WTC11 (cell line): ENCODE measurements at regions not wholly inside any gene's neighbourhood (a gene's known extent, or its start where the extent isn't known, plus 50 kb on each side); places are given as distances from the start of the nearest gene placed in this dataset.

ENCODE experiments used
- ATAC-seq: fragments of 200-7000 bp; cut with Tn5 transposase; 2 replicates; pipeline ENCODE4 v1.10.0; 2021; ENCODE audit warnings: mild to moderate bottlenecking, moderate library complexity
- CTCF ChIA-PET: fragments of 300-600 bp; sonication (Branson Sonifier 250); formaldehyde crosslinking; loops from one replicate; lab custom pipeline; 2021; ENCODE audit warnings: antibody characterized with exemption; lab: Charles Lee
- POLR2A ChIA-PET: fragments of 350-600 bp; sonication (Branson Sonifier 250); formaldehyde crosslinking; loops from one replicate; lab custom pipeline; 2021; ENCODE audit warnings: antibody characterized with exemption; lab: Charles Lee
- DNase-seq: peaks from one replicate; pipeline ENCODE4 v3.0.0; 2021; ENCODE audit warnings: low spot score
- H3K27ac Mint-ChIP-seq: 2 replicates; pipeline ENCODE4 v1.8.0; 2021; ENCODE audit warnings: mixed read lengths
- H3K27me3 Mint-ChIP-seq: 2 replicates; pipeline ENCODE4 v1.8.0; 2021; ENCODE audit warnings: low read depth, mild to moderate bottlenecking, moderate library complexity, mixed read lengths
- H3K36me3 Mint-ChIP-seq: 2 replicates; pipeline ENCODE4 v1.8.0; 2021; ENCODE audit warnings: mixed read lengths
- H3K4me1 Mint-ChIP-seq: 2 replicates; pipeline ENCODE4 v1.8.0; 2022; ENCODE audit warnings: mixed read lengths
- H3K4me3 Mint-ChIP-seq: 2 replicates; pipeline ENCODE4 v1.8.0; 2021; ENCODE audit warnings: mild to moderate bottlenecking, moderate library complexity, mixed read lengths
- H3K9me3 Mint-ChIP-seq: 2 replicates; pipeline ENCODE4 v1.8.0; 2021; ENCODE audit warnings: mixed read lengths
- ELF4 ChIP-seq: sonication (generic); formaldehyde crosslinking; IDR thresholded peaks from 2 replicates; pipeline ENCODE4 v1.8.1; 2022; ENCODE audit warnings: low read depth, mild to moderate bottlenecking, moderate library complexity, missing genetic modification reagents
- JUN ChIP-seq: sonication (generic); formaldehyde crosslinking; IDR thresholded peaks from 2 replicates; pipeline ENCODE4 v1.8.0; 2023; ENCODE audit warnings: mild to moderate bottlenecking, missing genetic modification reagents
- NR1H2 ChIP-seq: sonication (generic); formaldehyde crosslinking; IDR thresholded peaks from 2 replicates; pipeline ENCODE4 v1.9.0; 2021; ENCODE audit warnings: mild to moderate bottlenecking, moderate library complexity, missing genetic modification reagents
- PRRX2 ChIP-seq: fragments of 250-450 bp; sonication (Bioruptor Pico); IDR thresholded peaks from 2 replicates; pipeline ENCODE4 v1.8.0; 2021; ENCODE audit warnings: mild to moderate bottlenecking
- SP1 ChIP-seq: sonication (generic); formaldehyde crosslinking; conservative IDR thresholded peaks from 2 replicates; pipeline ENCODE4 v1.8.1; 2022; ENCODE audit warnings: missing genetic modification reagents
- TEAD1 ChIP-seq: sonication (generic); formaldehyde crosslinking; IDR thresholded peaks from 2 replicates; pipeline ENCODE4 v1.8.0; 2022; ENCODE audit warnings: mild to moderate bottlenecking, missing genetic modification reagents
- ZNF263 ChIP-seq: sonication (generic); formaldehyde crosslinking; IDR thresholded peaks from 2 replicates; pipeline ENCODE4 v1.8.1; 2022; ENCODE audit warnings: low read depth, mild to moderate bottlenecking, moderate library complexity, missing genetic modification reagents
- ZNF416 ChIP-seq: fragments of 250-450 bp; sonication (Bioruptor Pico); IDR thresholded peaks from 2 replicates; pipeline ENCODE4 v1.9.0; 2021; ENCODE audit warnings: mild to moderate bottlenecking, inconsistent platforms
- TF ChIP-seq, protein P1 (sequence below): sonication (generic); formaldehyde crosslinking; IDR thresholded peaks from 2 replicates; pipeline ENCODE4 v1.8.1; 2023; ENCODE audit warnings: mild to moderate bottlenecking, missing genetic modification reagents, borderline replicate concordance
- TF ChIP-seq, protein P2 (sequence below): sonication (generic); formaldehyde crosslinking; IDR thresholded peaks from 2 replicates; pipeline ENCODE4 v1.8.0; 2022; ENCODE audit warnings: mild to moderate bottlenecking, missing genetic modification reagents
- TF ChIP-seq, protein P3 (sequence below): sonication (generic); formaldehyde crosslinking; IDR thresholded peaks from 2 replicates; pipeline ENCODE4 v1.8.1; 2022; ENCODE audit warnings: low read depth, mild to moderate bottlenecking, moderate library complexity, missing genetic modification reagents, borderline replicate concordance
- TF ChIP-seq, protein P4 (sequence below): fragments of 250-450 bp; sonication (Bioruptor Pico); conservative IDR thresholded peaks from 2 replicates; pipeline ENCODE4 v1.9.0; 2021; ENCODE audit warnings: mild to moderate bottlenecking
- TF ChIP-seq, protein P5 (sequence below): fragments of 200-600 bp; IDR thresholded peaks from 2 replicates; pipeline ENCODE4 v1.8.0; 2022; ENCODE audit warnings: antibody characterized with exemption
- TF ChIP-seq, protein P6 (sequence below): sonication (generic); formaldehyde crosslinking; IDR thresholded peaks from 2 replicates; pipeline ENCODE4 v1.8.1; 2022; ENCODE audit warnings: mild to moderate bottlenecking, moderate library complexity, missing genetic modification reagents
- TF ChIP-seq, protein P7 (sequence below): sonication (generic); formaldehyde crosslinking; conservative IDR thresholded peaks from 2 replicates; pipeline ENCODE4 v1.8.1; 2022; ENCODE audit warnings: mild to moderate bottlenecking, missing genetic modification reagents
- TF ChIP-seq, protein P8 (sequence below): sonication (generic); formaldehyde crosslinking; IDR thresholded peaks from 2 replicates; pipeline ENCODE4 v1.8.1; 2022; ENCODE audit warnings: low read depth, missing genetic modification reagents, borderline replicate concordance
- TF ChIP-seq, protein P9 (sequence below): sonication (generic); formaldehyde crosslinking; IDR thresholded peaks from 2 replicates; pipeline ENCODE4 v1.8.0; 2022; ENCODE audit warnings: mild to moderate bottlenecking, missing genetic modification reagents
- TF ChIP-seq, protein P10 (sequence below): sonication (generic); formaldehyde crosslinking; IDR thresholded peaks from 2 replicates; pipeline ENCODE4 v1.8.0; 2022; ENCODE audit warnings: mild to moderate bottlenecking, missing genetic modification reagents

DNA sequence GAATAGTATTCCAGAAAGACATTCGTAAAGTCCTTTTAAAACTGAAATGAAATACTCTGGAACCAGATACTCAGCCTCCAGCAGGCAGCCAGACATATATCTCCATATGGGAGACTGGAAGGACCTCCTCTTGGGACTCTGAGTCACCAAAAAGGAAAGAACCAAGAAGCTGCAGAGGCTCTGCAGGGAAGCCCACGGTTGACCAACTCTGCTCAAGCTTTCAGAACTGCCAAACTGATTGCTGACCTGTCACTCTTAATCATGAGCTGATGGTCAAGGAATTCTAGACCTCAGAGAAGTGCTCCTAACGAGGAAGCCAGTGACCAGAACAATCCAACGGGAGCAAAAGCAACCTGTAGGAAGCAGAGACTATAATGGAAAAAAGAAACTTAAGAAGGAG, 434.7 kb downstream of the EIPR1 start (continued):
- no peak for TF ChIP-seq SP1 (CRISPR knock-in tag)
- TF ChIP-seq, protein P1, sequence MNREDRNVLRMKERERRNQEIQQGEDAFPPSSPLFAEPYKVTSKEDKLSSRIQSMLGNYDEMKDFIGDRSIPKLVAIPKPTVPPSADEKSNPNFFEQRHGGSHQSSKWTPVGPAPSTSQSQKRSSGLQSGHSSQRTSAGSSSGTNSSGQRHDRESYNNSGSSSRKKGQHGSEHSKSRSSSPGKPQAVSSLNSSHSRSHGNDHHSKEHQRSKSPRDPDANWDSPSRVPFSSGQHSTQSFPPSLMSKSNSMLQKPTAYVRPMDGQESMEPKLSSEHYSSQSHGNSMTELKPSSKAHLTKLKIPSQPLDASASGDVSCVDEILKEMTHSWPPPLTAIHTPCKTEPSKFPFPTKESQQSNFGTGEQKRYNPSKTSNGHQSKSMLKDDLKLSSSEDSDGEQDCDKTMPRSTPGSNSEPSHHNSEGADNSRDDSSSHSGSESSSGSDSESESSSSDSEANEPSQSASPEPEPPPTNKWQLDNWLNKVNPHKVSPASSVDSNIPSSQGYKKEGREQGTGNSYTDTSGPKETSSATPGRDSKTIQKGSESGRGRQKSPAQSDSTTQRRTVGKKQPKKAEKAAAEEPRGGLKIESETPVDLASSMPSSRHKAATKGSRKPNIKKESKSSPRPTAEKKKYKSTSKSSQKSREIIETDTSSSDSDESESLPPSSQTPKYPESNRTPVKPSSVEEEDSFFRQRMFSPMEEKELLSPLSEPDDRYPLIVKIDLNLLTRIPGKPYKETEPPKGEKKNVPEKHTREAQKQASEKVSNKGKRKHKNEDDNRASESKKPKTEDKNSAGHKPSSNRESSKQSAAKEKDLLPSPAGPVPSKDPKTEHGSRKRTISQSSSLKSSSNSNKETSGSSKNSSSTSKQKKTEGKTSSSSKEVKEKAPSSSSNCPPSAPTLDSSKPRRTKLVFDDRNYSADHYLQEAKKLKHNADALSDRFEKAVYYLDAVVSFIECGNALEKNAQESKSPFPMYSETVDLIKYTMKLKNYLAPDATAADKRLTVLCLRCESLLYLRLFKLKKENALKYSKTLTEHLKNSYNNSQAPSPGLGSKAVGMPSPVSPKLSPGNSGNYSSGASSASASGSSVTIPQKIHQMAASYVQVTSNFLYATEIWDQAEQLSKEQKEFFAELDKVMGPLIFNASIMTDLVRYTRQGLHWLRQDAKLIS (CRISPR knock-in tag), result no peak
- TF ChIP-seq, protein P2, sequence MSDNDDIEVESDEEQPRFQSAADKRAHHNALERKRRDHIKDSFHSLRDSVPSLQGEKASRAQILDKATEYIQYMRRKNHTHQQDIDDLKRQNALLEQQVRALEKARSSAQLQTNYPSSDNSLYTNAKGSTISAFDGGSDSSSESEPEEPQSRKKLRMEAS (CRISPR knock-in tag), result no peak
- TF ChIP-seq ZNF263 (CRISPR knock-in tag), result no peak
- no peak for TF ChIP-seq ZNF416 (CRISPR knock-in tag)
- TF ChIP-seq, protein P3, sequence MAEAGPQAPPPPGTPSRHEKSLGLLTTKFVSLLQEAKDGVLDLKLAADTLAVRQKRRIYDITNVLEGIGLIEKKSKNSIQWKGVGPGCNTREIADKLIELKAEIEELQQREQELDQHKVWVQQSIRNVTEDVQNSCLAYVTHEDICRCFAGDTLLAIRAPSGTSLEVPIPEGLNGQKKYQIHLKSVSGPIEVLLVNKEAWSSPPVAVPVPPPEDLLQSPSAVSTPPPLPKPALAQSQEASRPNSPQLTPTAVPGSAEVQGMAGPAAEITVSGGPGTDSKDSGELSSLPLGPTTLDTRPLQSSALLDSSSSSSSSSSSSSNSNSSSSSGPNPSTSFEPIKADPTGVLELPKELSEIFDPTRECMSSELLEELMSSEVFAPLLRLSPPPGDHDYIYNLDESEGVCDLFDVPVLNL (CRISPR knock-in tag), result no peak
- TF ChIP-seq JUN (CRISPR knock-in tag), result no peak
- TF ChIP-seq NR1H2 (CRISPR knock-in tag), result no peak
- TF ChIP-seq, protein P4, sequence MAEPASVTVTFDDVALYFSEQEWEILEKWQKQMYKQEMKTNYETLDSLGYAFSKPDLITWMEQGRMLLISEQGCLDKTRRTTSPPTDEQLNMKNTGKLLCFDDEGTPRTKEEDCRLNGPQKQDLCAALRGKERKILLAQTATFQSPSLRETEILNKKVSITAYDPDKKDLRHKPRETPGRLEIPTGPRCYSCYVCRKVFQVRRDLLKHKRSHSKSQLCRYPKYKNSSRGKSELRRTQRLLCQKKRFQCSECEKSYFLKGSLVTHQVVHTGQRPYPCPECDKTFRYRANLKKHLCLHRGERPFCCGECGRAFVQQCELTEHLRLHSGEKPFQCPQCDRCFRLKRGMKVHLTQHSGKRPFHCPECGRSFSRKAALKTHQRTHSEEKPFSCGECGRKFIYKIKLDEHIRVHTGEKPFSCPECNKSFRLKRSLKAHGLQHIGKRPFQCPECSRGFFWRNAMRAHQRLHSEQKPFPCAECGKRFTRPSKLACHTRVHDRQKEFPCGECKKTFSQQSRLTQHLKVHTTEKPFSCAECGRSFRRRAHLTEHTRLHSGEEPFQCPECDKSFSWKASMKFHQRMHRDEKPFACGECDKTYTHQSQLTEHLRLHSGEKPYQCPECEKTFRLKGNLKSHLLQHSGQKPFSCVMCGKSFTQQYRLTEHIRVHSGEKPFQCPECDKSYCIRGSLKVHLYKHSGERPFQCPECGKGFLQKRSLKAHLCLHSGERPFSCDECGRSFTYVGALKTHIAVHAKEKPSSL (CRISPR knock-in tag), result no peak
- TF ChIP-seq, protein P5, sequence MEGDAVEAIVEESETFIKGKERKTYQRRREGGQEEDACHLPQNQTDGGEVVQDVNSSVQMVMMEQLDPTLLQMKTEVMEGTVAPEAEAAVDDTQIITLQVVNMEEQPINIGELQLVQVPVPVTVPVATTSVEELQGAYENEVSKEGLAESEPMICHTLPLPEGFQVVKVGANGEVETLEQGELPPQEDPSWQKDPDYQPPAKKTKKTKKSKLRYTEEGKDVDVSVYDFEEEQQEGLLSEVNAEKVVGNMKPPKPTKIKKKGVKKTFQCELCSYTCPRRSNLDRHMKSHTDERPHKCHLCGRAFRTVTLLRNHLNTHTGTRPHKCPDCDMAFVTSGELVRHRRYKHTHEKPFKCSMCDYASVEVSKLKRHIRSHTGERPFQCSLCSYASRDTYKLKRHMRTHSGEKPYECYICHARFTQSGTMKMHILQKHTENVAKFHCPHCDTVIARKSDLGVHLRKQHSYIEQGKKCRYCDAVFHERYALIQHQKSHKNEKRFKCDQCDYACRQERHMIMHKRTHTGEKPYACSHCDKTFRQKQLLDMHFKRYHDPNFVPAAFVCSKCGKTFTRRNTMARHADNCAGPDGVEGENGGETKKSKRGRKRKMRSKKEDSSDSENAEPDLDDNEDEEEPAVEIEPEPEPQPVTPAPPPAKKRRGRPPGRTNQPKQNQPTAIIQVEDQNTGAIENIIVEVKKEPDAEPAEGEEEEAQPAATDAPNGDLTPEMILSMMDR, result no peak
- TF ChIP-seq ELF4 (CRISPR knock-in tag), result no peak

DNA sequence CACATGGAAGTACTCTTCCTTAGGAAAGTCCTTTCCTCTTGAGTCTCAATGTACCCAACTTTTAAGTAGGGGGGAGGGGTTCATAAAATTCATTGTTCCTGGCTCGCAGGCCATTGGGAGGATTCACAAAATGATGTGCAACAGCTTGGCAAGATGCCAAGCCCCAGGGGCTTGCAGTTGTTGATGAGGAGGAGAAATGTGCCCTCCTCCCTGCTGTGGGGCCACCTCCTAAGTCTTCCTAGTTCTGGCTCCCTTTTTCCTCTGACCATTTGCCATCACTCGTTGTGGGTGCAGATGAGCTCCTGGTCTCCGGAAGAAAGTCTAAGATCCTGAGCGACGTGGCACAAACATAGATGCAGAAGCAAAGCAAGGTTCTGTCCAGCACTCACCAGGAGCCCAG, 435.4 kb downstream of the EIPR1 start:
- TF ChIP-seq, protein P6, sequence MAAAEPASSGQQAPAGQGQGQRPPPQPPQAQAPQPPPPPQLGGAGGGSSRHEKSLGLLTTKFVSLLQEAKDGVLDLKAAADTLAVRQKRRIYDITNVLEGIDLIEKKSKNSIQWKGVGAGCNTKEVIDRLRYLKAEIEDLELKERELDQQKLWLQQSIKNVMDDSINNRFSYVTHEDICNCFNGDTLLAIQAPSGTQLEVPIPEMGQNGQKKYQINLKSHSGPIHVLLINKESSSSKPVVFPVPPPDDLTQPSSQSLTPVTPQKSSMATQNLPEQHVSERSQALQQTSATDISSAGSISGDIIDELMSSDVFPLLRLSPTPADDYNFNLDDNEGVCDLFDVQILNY (CRISPR knock-in tag), result no peak
- TF ChIP-seq, protein P7, sequence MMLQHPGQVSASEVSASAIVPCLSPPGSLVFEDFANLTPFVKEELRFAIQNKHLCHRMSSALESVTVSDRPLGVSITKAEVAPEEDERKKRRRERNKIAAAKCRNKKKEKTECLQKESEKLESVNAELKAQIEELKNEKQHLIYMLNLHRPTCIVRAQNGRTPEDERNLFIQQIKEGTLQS (CRISPR knock-in tag), result no peak
- TF ChIP-seq, protein P8, sequence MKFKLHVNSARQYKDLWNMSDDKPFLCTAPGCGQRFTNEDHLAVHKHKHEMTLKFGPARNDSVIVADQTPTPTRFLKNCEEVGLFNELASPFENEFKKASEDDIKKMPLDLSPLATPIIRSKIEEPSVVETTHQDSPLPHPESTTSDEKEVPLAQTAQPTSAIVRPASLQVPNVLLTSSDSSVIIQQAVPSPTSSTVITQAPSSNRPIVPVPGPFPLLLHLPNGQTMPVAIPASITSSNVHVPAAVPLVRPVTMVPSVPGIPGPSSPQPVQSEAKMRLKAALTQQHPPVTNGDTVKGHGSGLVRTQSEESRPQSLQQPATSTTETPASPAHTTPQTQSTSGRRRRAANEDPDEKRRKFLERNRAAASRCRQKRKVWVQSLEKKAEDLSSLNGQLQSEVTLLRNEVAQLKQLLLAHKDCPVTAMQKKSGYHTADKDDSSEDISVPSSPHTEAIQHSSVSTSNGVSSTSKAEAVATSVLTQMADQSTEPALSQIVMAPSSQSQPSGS (CRISPR knock-in tag), result no peak
- TF ChIP-seq TEAD1 (CRISPR knock-in tag), result no peak
- TF ChIP-seq PRRX2 (CRISPR knock-in tag), result no peak
- TF ChIP-seq, protein P9, sequence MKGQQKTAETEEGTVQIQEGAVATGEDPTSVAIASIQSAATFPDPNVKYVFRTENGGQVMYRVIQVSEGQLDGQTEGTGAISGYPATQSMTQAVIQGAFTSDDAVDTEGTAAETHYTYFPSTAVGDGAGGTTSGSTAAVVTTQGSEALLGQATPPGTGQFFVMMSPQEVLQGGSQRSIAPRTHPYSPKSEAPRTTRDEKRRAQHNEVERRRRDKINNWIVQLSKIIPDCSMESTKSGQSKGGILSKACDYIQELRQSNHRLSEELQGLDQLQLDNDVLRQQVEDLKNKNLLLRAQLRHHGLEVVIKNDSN, result no peak
- TF ChIP-seq, protein P3 (CRISPR knock-in tag), result no peak
- TF ChIP-seq, protein P10, sequence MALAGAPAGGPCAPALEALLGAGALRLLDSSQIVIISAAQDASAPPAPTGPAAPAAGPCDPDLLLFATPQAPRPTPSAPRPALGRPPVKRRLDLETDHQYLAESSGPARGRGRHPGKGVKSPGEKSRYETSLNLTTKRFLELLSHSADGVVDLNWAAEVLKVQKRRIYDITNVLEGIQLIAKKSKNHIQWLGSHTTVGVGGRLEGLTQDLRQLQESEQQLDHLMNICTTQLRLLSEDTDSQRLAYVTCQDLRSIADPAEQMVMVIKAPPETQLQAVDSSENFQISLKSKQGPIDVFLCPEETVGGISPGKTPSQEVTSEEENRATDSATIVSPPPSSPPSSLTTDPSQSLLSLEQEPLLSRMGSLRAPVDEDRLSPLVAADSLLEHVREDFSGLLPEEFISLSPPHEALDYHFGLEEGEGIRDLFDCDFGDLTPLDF (CRISPR knock-in tag), result no peak
- DNase-seq, result no peak
- ChIA-PET CTCF (no interaction called here), POLR2A (no interaction called here)
- Mint-ChIP-seq H3K9me3 (peaks cover 27% of the 10 kb centered on the region), H3K27me3 (peaks cover 4% of the 10 kb centered on the region; the same call in 1 of the 2 replicates), H3K4me3 (no peak overlapping the region), H3K4me1 (peaks cover 10% of the 10 kb centered on the region), H3K27ac (no peak overlapping the region), H3K36me3 (peaks cover 10% of the 10 kb centered on the region; the same call in 1 of the 2 replicates)
- ATAC-seq, result no peak
